Upper lobe of left lung (tissue), 4 donors: ENCODE measurements at regions not wholly inside any gene's neighbourhood (a gene's known extent, or its start where the extent isn't known, plus 50 kb on each side); places are given as distances from the start of the nearest gene placed in this dataset.

Experiments
- POLR2AphosphoS5 ChIP-seq, 2 donors: sonication (generic); formaldehyde crosslinking; IDR thresholded peaks; one replicate each; pipeline ENCODE4 v1.5.1; 2017; ENCODE audit warnings: antibody characterized with exemption in 2 of 2
- TF ChIP-seq, protein P1 (sequence below), 6 experiments: fragments of 450-650 bp in 4 of 6; fragments of 200-600 bp in 2 of 6; sonication (generic) in 2 of 6; IDR thresholded peaks; one replicate each; pipeline ENCODE4 v1.5.1; 2016 to 2019; ENCODE audit warnings: antibody characterized with exemption in 6 of 6

- no peak for TF ChIP-seq POLR2AphosphoS5 (IDR thresholded peaks at IDR 0.05)
- TF ChIP-seq, protein P1, sequence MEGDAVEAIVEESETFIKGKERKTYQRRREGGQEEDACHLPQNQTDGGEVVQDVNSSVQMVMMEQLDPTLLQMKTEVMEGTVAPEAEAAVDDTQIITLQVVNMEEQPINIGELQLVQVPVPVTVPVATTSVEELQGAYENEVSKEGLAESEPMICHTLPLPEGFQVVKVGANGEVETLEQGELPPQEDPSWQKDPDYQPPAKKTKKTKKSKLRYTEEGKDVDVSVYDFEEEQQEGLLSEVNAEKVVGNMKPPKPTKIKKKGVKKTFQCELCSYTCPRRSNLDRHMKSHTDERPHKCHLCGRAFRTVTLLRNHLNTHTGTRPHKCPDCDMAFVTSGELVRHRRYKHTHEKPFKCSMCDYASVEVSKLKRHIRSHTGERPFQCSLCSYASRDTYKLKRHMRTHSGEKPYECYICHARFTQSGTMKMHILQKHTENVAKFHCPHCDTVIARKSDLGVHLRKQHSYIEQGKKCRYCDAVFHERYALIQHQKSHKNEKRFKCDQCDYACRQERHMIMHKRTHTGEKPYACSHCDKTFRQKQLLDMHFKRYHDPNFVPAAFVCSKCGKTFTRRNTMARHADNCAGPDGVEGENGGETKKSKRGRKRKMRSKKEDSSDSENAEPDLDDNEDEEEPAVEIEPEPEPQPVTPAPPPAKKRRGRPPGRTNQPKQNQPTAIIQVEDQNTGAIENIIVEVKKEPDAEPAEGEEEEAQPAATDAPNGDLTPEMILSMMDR (IDR thresholded peaks at IDR 0.05): no peak
These were observed 140.2 kb upstream of the EDNRA start for GRCh38 chr4:147340591-147341120.
